ENCODE measurements at regions not wholly inside any gene's neighbourhood (a gene's known extent, or its start where the extent isn't known, plus 50 kb on each side); places are given as distances from the start of the nearest gene placed in this dataset.

GRCh38 chr3:20958161-20958560 lies 772.2 kb upstream of the SGO1 start:
- TF ChIP-seq, protein P1, sequence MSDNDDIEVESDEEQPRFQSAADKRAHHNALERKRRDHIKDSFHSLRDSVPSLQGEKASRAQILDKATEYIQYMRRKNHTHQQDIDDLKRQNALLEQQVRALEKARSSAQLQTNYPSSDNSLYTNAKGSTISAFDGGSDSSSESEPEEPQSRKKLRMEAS (IDR thresholded peaks at IDR 0.05; ENCODE audit: low read depth, low read length), result no peak
- TF ChIP-seq POLR2A (IDR thresholded peaks at IDR 0.05; ENCODE audit: extremely low read depth, insufficient read length), result no peak
- TF ChIP-seq MYC (IDR thresholded peaks at IDR 0.05; ENCODE audit: low read depth, low read length), result no peak
- TF ChIP-seq, protein P2, sequence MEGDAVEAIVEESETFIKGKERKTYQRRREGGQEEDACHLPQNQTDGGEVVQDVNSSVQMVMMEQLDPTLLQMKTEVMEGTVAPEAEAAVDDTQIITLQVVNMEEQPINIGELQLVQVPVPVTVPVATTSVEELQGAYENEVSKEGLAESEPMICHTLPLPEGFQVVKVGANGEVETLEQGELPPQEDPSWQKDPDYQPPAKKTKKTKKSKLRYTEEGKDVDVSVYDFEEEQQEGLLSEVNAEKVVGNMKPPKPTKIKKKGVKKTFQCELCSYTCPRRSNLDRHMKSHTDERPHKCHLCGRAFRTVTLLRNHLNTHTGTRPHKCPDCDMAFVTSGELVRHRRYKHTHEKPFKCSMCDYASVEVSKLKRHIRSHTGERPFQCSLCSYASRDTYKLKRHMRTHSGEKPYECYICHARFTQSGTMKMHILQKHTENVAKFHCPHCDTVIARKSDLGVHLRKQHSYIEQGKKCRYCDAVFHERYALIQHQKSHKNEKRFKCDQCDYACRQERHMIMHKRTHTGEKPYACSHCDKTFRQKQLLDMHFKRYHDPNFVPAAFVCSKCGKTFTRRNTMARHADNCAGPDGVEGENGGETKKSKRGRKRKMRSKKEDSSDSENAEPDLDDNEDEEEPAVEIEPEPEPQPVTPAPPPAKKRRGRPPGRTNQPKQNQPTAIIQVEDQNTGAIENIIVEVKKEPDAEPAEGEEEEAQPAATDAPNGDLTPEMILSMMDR (IDR thresholded peaks at IDR 0.05; ENCODE audit: low read depth, low read length), result no peak
- no peak overlapping the region for H3K4me3 ChIP-seq (ENCODE audit: low read depth, low read length)
- no peak for DNase-seq (ENCODE audit: low read depth)

DNA sequence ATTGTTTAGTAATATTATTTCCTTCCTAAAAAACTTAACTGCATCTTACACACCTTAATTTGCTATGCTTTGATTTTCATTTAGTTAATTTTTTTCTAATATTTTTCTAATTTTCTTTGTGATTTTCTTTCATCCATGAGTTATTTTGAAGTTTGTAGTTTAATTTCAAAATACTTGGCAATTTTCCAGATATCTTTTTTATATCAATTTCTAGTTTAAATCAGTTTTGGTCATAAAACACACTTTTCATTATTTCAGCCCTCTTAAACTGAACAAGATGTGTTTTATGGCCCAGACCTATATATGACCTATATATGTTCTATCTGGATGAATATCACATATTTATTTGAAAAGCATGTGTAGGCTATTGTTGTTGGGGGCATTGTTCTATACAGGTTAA lies 759.9 kb upstream of the SGO1 start:
- no peak overlapping the region for H3K4me3 ChIP-seq (ENCODE audit: low read depth, low read length)
- no peak for DNase-seq (ENCODE audit: low read depth)
- TF ChIP-seq POLR2A (IDR thresholded peaks at IDR 0.05; ENCODE audit: extremely low read depth, insufficient read length) (no peak), MYC (IDR thresholded peaks at IDR 0.05; ENCODE audit: low read depth, low read length) (no peak)
- TF ChIP-seq, protein P2 (IDR thresholded peaks at IDR 0.05; ENCODE audit: low read depth, low read length), result no peak
- TF ChIP-seq, protein P1 (IDR thresholded peaks at IDR 0.05; ENCODE audit: low read depth, low read length), result no peak

DNA sequence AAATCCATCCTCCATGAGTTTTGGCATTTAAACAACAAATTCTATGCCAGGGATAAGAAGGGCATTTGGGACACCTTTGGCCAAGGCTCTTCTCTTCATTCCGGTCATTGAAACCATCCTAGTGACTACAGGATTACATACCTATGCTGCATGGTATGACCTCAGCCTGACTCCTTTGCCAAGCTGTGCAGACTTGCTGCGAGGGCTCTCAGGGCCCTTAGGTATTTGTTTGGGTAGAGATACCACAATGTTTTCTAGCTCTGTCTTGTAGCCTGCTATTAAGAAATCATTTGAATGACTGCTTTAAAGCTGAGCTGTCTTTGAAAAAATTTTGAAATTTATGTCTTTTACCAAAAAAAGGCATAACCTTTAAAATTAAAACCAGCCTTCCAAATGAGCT lies 749.8 kb upstream of the SGO1 start:
- H3K4me3 ChIP-seq (ENCODE audit: low read depth, low read length), result no peak overlapping the region
- TF ChIP-seq, protein P1 (IDR thresholded peaks at IDR 0.05; ENCODE audit: low read depth, low read length), result no peak
- TF ChIP-seq POLR2A (IDR thresholded peaks at IDR 0.05; ENCODE audit: extremely low read depth, insufficient read length) (no peak), MYC (IDR thresholded peaks at IDR 0.05; ENCODE audit: low read depth, low read length) (no peak)
- TF ChIP-seq, protein P2 (IDR thresholded peaks at IDR 0.05; ENCODE audit: low read depth, low read length), result no peak
- no peak for DNase-seq (ENCODE audit: low read depth)

- no peak for DNase-seq (ENCODE audit: low read depth)
- TF ChIP-seq POLR2A (IDR thresholded peaks at IDR 0.05; ENCODE audit: extremely low read depth, insufficient read length), result no peak
- TF ChIP-seq, protein P2 (IDR thresholded peaks at IDR 0.05; ENCODE audit: low read depth, low read length), result no peak
- TF ChIP-seq, protein P1 (IDR thresholded peaks at IDR 0.05; ENCODE audit: low read depth, low read length), result no peak
- no peak for TF ChIP-seq MYC (IDR thresholded peaks at IDR 0.05; ENCODE audit: low read depth, low read length)
These were observed 745.8 kb upstream of the SGO1 start for GRCh38 chr3:20931834-20932233.

GRCh38 chr3:20930034-20930433 lies 744.0 kb upstream of the SGO1 start:
- TF ChIP-seq MYC (IDR thresholded peaks at IDR 0.05; ENCODE audit: low read depth, low read length), result no peak
- TF ChIP-seq, protein P2 (IDR thresholded peaks at IDR 0.05; ENCODE audit: low read depth, low read length), result peak; percentile 45
- no peak overlapping the region for H3K4me3 ChIP-seq (ENCODE audit: low read depth, low read length)
- DNase-seq (ENCODE audit: low read depth), result peak; percentile 30

More at GRCh38 chr3:20931834-20932233, 745.8 kb upstream of the SGO1 start:
- H3K4me3 ChIP-seq (ENCODE audit: low read depth, low read length), result no peak overlapping the region

Measured in NB4 (cell line).